GM18502 (cell line): ENCODE measurements at regions not wholly inside any gene's neighbourhood (a gene's known extent, or its start where the extent isn't known, plus 50 kb on each side); places are given as distances from the start of the nearest gene placed in this dataset.

Experiments used
- ATAC-seq: cut with Tn5 transposase; IDR thresholded peaks from one replicate; pipeline ENCODE4 v1.9.1; 2021; ENCODE audit warnings: mild to moderate bottlenecking; ENCODE audit not compliant: unreplicated experiment, poor library complexity

- peak; percentile 96 for ATAC-seq
Measured at GRCh38 chr2:40507432-40507831, 55.5 kb upstream of the SLC8A1 start.

GRCh38 chr2:40510304-40510703 lies 58.4 kb upstream of the SLC8A1 start:
- no peak for ATAC-seq

GRCh38 chr2:40511661-40512213 lies 59.8 kb upstream of the SLC8A1 start:
- ATAC-seq: no peak

GRCh38 chr2:40512256-40512655 lies 60.4 kb upstream of the SLC8A1 start:
- no peak for ATAC-seq

- ATAC-seq: no peak
Measured at GRCh38 chr2:40513201-40513600, 61.3 kb upstream of the SLC8A1 start.

- ATAC-seq: no peak
Measured at GRCh38 chr2:40516604-40517003, 64.7 kb upstream of the SLC8A1 start.

- no peak for ATAC-seq
Measured at GRCh38 chr2:40528564-40528963, 76.7 kb upstream of the SLC8A1 start.

- no peak for ATAC-seq
Measured at GRCh38 chr2:40531359-40531758, 79.5 kb upstream of the SLC8A1 start.

GRCh38 chr2:40534528-40534927 lies 82.6 kb upstream of the SLC8A1 start:
- no peak for ATAC-seq

GRCh38 chr2:40535972-40536371 lies 84.1 kb upstream of the SLC8A1 start:
- ATAC-seq: no peak

- ATAC-seq: no peak
Measured at GRCh38 chr2:40540026-40540425, 88.1 kb upstream of the SLC8A1 start.

GRCh38 chr2:40543381-40543780 lies 91.5 kb upstream of the SLC8A1 start:
- ATAC-seq: no peak

- no peak for ATAC-seq
Measured at GRCh38 chr2:40544072-40544471, 92.2 kb upstream of the SLC8A1 start.

- ATAC-seq: no peak
Measured at GRCh38 chr2:40545645-40546044, 93.8 kb upstream of the SLC8A1 start.

GRCh38 chr2:40546439-40547191 lies 94.7 kb upstream of the SLC8A1 start:
- ATAC-seq: no peak

- ATAC-seq: no peak
Measured at GRCh38 chr2:40548521-40548920, 96.6 kb upstream of the SLC8A1 start.

- ATAC-seq: no peak
Measured at GRCh38 chr2:40550085-40550484, 98.2 kb upstream of the SLC8A1 start.

GRCh38 chr2:40551081-40551480 lies 99.2 kb upstream of the SLC8A1 start:
- ATAC-seq: no peak

GRCh38 chr2:40554665-40555294 lies 102.9 kb upstream of the SLC8A1 start:
- peak; percentile 96 for ATAC-seq

- no peak for ATAC-seq
Measured at GRCh38 chr2:40556293-40556692, 104.4 kb upstream of the SLC8A1 start.

- no peak for ATAC-seq
Measured at GRCh38 chr2:40556739-40557138, 104.8 kb upstream of the SLC8A1 start.

- no peak for ATAC-seq
Measured at GRCh38 chr2:40558761-40559160, 106.9 kb upstream of the SLC8A1 start.
